Tibial nerve (tissue), 3 donors: ENCODE measurements at regions not wholly inside any gene's neighbourhood (a gene's known extent, or its start where the extent isn't known, plus 50 kb on each side); places are given as distances from the start of the nearest gene placed in this dataset.

Experiments used
- POLR2A ChIP-seq, 2 donors: fragments of 450-650 bp; IDR thresholded peaks; one replicate each; pipeline ENCODE4 v1.6.1; 2017; ENCODE audit warnings: antibody characterized with exemption in 2 of 2, mild to moderate bottlenecking in 2 of 2, moderate library complexity in 2 of 2
- TF ChIP-seq, protein P1 (sequence below), 5 experiments: fragments of 200-600 bp in 3 of 5; fragments of 450-650 bp in 2 of 5; sonication (generic) in 3 of 5; IDR thresholded peaks; one replicate each; pipeline ENCODE4 v1.5.1; 2016 to 2019; ENCODE audit warnings: antibody characterized with exemption in 5 of 5, mild to moderate bottlenecking in 3 of 5, moderate library complexity in 2 of 5

DNA sequence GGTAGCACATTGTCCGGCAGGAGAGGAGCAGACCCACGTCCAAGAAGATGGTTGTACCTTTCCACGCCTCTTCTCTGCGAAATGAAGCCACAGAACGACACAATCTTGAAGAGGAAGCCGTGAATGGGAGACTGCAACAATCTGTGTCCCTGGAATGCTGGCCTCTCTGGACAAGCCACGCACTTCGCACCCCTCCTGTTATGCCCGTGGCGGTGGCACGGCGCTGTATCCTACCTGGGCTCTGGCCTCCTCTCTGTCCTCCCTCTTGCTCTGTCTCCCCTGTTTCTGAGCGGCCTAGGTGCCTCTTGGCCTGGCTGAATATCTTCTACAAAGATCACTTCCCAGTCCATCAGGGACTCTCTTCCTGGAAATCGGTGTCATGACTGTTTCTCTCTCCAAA lies 717.8 kb downstream of the KCNJ18 start:
- TF ChIP-seq, protein P1, sequence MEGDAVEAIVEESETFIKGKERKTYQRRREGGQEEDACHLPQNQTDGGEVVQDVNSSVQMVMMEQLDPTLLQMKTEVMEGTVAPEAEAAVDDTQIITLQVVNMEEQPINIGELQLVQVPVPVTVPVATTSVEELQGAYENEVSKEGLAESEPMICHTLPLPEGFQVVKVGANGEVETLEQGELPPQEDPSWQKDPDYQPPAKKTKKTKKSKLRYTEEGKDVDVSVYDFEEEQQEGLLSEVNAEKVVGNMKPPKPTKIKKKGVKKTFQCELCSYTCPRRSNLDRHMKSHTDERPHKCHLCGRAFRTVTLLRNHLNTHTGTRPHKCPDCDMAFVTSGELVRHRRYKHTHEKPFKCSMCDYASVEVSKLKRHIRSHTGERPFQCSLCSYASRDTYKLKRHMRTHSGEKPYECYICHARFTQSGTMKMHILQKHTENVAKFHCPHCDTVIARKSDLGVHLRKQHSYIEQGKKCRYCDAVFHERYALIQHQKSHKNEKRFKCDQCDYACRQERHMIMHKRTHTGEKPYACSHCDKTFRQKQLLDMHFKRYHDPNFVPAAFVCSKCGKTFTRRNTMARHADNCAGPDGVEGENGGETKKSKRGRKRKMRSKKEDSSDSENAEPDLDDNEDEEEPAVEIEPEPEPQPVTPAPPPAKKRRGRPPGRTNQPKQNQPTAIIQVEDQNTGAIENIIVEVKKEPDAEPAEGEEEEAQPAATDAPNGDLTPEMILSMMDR (IDR thresholded peaks at IDR 0.05), result no peak
- no peak for TF ChIP-seq POLR2A (IDR thresholded peaks at IDR 0.05)
